ENCODE measurements at regions not wholly inside any gene's neighbourhood (a gene's known extent, or its start where the extent isn't known, plus 50 kb on each side); places are given as distances from the start of the nearest gene placed in this dataset.

GRCh38 chr4:123455360-123455759 lies 58.8 kb downstream of the SPRY1 start:
- DNase-seq (ENCODE audit: low read depth in 2 of 2): no peak

GRCh38 chr4:123462007-123462406 lies 65.4 kb downstream of the SPRY1 start:
- DNase-seq (ENCODE audit: low read depth in 2 of 2): no peak

GRCh38 chr4:123463869-123464268 lies 67.3 kb downstream of the SPRY1 start:
- DNase-seq (ENCODE audit: low read depth in 2 of 2): peak; percentile 15 to 52

- no peak for DNase-seq (ENCODE audit: low read depth in 2 of 2)
Measured at GRCh38 chr4:123465416-123465815, 68.8 kb downstream of the SPRY1 start.

GRCh38 chr4:123466080-123466785 lies 69.6 kb downstream of the SPRY1 start:
- DNase-seq (ENCODE audit: low read depth in 2 of 2): no peak

GRCh38 chr4:123468479-123469031 lies 72.0 kb downstream of the SPRY1 start:
- no peak for DNase-seq (ENCODE audit: low read depth in 2 of 2)

GRCh38 chr4:123469245-123469644 lies 72.7 kb downstream of the SPRY1 start:
- DNase-seq (ENCODE audit: low read depth in 2 of 2): peak in 1 of 2 donors; percentile 18

GRCh38 chr4:123469696-123470095 lies 73.1 kb downstream of the SPRY1 start:
- no peak for DNase-seq (ENCODE audit: low read depth in 2 of 2)

GRCh38 chr4:123470640-123471039 lies 74.0 kb downstream of the SPRY1 start:
- no peak for DNase-seq (ENCODE audit: low read depth in 2 of 2)

GRCh38 chr4:123471655-123472369 lies 75.2 kb downstream of the SPRY1 start:
- no peak for DNase-seq (ENCODE audit: low read depth in 2 of 2)

- DNase-seq (ENCODE audit: low read depth in 2 of 2): peak in 1 of 2 donors; percentile 6
Measured at GRCh38 chr4:123474817-123475216, 78.2 kb downstream of the SPRY1 start.

GRCh38 chr4:123476089-123476488 lies 79.5 kb downstream of the SPRY1 start:
- DNase-seq (ENCODE audit: low read depth in 2 of 2): no peak

GRCh38 chr4:123477711-123478209 lies 81.2 kb downstream of the SPRY1 start:
- peak; percentile 17 to 84 for DNase-seq (ENCODE audit: low read depth in 2 of 2)

- DNase-seq (ENCODE audit: low read depth in 2 of 2): no peak
Measured at GRCh38 chr4:123478859-123479345, 82.3 kb downstream of the SPRY1 start.

- no peak for DNase-seq (ENCODE audit: low read depth in 2 of 2)
Measured at GRCh38 chr4:123479944-123480343, 83.3 kb downstream of the SPRY1 start.

GRCh38 chr4:123480706-123481418 lies 84.3 kb downstream of the SPRY1 start:
- DNase-seq (ENCODE audit: low read depth in 2 of 2): no peak

- DNase-seq (ENCODE audit: low read depth in 2 of 2): no peak
Measured at GRCh38 chr4:123481717-123482116, 85.1 kb downstream of the SPRY1 start.

GRCh38 chr4:123484291-123484926 lies 87.8 kb downstream of the SPRY1 start:
- DNase-seq (ENCODE audit: low read depth in 2 of 2): no peak

GRCh38 chr4:123485601-123486000 lies 89.0 kb downstream of the SPRY1 start:
- DNase-seq (ENCODE audit: low read depth in 2 of 2): no peak

- peak in 1 of 2 donors; percentile 64 for DNase-seq (ENCODE audit: low read depth in 2 of 2)
Measured at GRCh38 chr4:123488916-123489315, 92.3 kb downstream of the SPRY1 start.

- no peak for DNase-seq (ENCODE audit: low read depth in 2 of 2)
Measured at GRCh38 chr4:123495530-123495929, 98.9 kb downstream of the SPRY1 start.
